ENCODE measurements at regions not wholly inside any gene's neighbourhood (a gene's known extent, or its start where the extent isn't known, plus 50 kb on each side); places are given as distances from the start of the nearest gene placed in this dataset.

DNA sequence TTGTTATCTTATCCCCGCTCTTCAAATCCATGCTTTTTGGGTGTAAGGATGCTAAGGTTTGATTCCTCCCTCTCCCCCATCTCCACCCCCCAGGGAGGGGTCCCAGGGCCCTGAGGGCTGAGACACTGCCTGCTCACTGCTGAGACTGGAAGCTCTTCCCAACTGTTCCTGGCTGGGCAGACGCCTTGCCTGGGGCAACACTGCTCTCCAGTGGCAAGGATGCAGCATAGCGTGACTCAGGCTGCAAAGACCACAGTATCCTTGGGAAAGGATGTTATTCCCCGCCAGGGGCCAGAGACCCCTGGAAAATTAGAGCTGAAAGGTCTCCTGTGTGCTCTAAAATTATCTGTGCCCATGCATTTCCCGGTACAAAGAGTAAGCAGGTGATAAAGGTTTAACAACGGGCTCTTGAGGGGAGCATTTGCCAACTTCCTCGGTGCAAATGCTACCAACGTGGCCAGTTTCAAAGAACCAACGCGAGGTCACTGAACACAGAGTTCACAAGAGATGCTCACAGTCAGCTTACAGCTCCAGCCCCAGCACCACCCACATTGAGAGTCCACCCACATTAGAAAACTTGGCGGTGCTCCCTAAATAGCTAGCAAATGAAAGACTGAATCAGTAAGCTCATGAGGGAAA is 271.9 kb downstream of the NSG2 start:
- peaks cover 0 to 3% (median 2%) of the 10 kb centered on the region in 3 donors for H3K4me1 Mint-ChIP-seq
- no peak overlapping the region for H3K27ac Mint-ChIP-seq
- H3K4me3 Mint-ChIP-seq = no peak overlapping the region
- DNase-seq (no peak), ATAC-seq (replicated peaks in 1 of 4) (no peak)
- ChIA-PET POLR2A (interaction anchor here in 1 of 2 donors (0.6 kb wide), 1 partner anchor 12 kb away, joined by 3 read pairs; no protein-coding TSS in a partner anchor), CTCF (no interaction called here)
- Histone ChIP-seq H3K27ac (ENCODE audit: low read length) (no peak overlapping the region), H3K4me1 (ENCODE audit: control insufficient read depth in 1 of 2, extremely low read depth in 1 of 2, insufficient read depth in 2 of 2, low read length in 2 of 2) (no peaks in the 10 kb centered on the region), H3K27me3 (replicated peaks in 1 of 2; ENCODE audit: control insufficient read depth in 2 of 2, extremely low read depth in 1 of 2, insufficient read depth in 2 of 2, low read length in 1 of 2) (peaks cover 2 to 47% of the 10 kb centered on the region in 2 experiments), H3K4me3 (ENCODE audit: control insufficient read depth in 1 of 2, extremely low read depth in 1 of 2, low read length in 1 of 2) (no peak overlapping the region), H3K9me3 (no peaks in the 10 kb centered on the region), H3K36me3 (ENCODE audit: control insufficient read depth in 2 of 2, extremely low read depth in 1 of 2, insufficient read depth in 1 of 2, low read length in 1 of 2) (no peaks in the 10 kb centered on the region)
- 8% methylated on average over 5 of the region's 11 CpGs for WGBS (ENCODE audit: insufficient coverage)
- H3K36me3 Mint-ChIP-seq = no peaks in the 10 kb centered on the region
- peaks cover 37 to 41% of the 10 kb centered on the region in 2 donors for H3K27me3 Mint-ChIP-seq
- no peaks in the 10 kb centered on the region for H3K9me3 Mint-ChIP-seq

DNA sequence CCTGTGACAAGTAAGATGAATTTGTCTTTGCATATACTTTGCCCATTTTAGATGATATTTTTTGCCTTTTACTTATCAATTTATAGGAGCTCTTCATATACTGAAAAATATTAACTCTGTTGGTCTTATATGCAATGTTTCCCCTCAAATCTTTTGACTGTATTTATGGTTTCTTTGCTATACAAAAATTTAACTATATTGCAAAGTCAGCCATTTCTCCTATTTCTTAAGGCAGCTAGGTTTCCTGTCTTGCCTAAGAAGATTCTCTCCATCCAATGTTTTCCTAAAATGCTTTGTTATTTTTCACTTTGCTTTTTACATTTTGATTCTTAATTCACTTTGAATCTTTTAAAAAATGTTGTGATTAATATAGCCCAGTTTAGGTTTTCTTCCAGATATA is 273.1 kb downstream of the NSG2 start:
- no peak overlapping the region for H3K4me3 Mint-ChIP-seq
- H3K9me3 Mint-ChIP-seq = no peaks in the 10 kb centered on the region
- DNase-seq = no peak
- H3K36me3 Mint-ChIP-seq = no peaks in the 10 kb centered on the region
- Histone ChIP-seq H3K27ac (ENCODE audit: low read length) (no peak overlapping the region), H3K27me3 (replicated peaks in 1 of 2; ENCODE audit: control insufficient read depth in 2 of 2, extremely low read depth in 1 of 2, insufficient read depth in 2 of 2, low read length in 1 of 2) (peaks cover 0 to 42% of the 10 kb centered on the region in 2 experiments), H3K4me1 (ENCODE audit: control insufficient read depth in 1 of 2, extremely low read depth in 1 of 2, insufficient read depth in 2 of 2, low read length in 2 of 2) (no peaks in the 10 kb centered on the region), H3K36me3 (ENCODE audit: control insufficient read depth in 2 of 2, extremely low read depth in 1 of 2, insufficient read depth in 1 of 2, low read length in 1 of 2) (no peaks in the 10 kb centered on the region), H3K9me3 (no peaks in the 10 kb centered on the region), H3K4me3 (ENCODE audit: control insufficient read depth in 1 of 2, extremely low read depth in 1 of 2, low read length in 1 of 2) (no peak overlapping the region)
- H3K27me3 Mint-ChIP-seq = peaks cover 34 to 36% of the 10 kb centered on the region in 2 donors
- H3K27ac Mint-ChIP-seq = no peak overlapping the region
- H3K4me1 Mint-ChIP-seq = no peaks in the 10 kb centered on the region
- ATAC-seq (replicated peaks in 1 of 4) = no peak
- ChIA-PET POLR2A (no interaction called here), CTCF (no interaction called here)

DNA sequence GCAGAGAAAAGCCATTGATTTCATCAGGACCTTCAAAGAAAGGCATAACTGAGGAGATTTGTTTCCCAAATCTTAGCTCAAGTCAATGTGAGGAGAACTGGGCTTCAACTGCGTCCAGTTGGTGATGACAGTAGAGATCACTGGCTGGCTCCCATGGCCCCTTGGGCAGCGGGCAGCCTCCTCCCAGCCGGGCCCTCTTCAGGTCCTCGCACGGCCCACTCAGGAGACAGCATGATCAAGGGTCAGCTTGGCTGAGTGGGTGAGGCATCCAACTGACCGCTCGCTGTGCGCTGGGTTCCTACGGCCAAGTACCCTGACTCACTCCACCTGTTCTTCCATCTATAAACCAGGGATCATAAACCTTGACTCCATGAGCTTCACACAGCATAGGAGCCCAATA is 274.0 kb downstream of the NSG2 start:
- CTCF ChIA-PET = no interaction called here
- ATAC-seq (replicated peaks in 1 of 4) (no peak), DNase-seq (no peak)
- no peak overlapping the region for H3K27ac ChIP-seq (ENCODE audit: low read length)
- Mint-ChIP-seq H3K36me3 (no peaks in the 10 kb centered on the region), H3K27me3 (peaks cover 28 to 40% of the 10 kb centered on the region in 2 donors), H3K27ac (no peak overlapping the region), H3K9me3 (no peaks in the 10 kb centered on the region), H3K4me3 (no peak overlapping the region), H3K4me1 (no peaks in the 10 kb centered on the region)
- no peaks in the 10 kb centered on the region for H3K36me3 ChIP-seq (ENCODE audit: control insufficient read depth in 2 of 2, extremely low read depth in 1 of 2, insufficient read depth in 1 of 2, low read length in 1 of 2)
- peaks cover 0 to 35% of the 10 kb centered on the region in 2 experiments for H3K27me3 ChIP-seq (replicated peaks in 1 of 2; ENCODE audit: control insufficient read depth in 2 of 2, extremely low read depth in 1 of 2, insufficient read depth in 2 of 2, low read length in 1 of 2)
- POLR2A ChIA-PET = no interaction called here
- WGBS (ENCODE audit: insufficient coverage) = 93% methylated on average over 8 of the region's 9 CpGs
- H3K9me3 ChIP-seq = no peaks in the 10 kb centered on the region
- no peak overlapping the region for H3K4me3 ChIP-seq (ENCODE audit: control insufficient read depth in 1 of 2, extremely low read depth in 1 of 2, low read length in 1 of 2)
- H3K4me1 ChIP-seq (ENCODE audit: control insufficient read depth in 1 of 2, extremely low read depth in 1 of 2, insufficient read depth in 2 of 2, low read length in 2 of 2) = no peaks in the 10 kb centered on the region

DNA sequence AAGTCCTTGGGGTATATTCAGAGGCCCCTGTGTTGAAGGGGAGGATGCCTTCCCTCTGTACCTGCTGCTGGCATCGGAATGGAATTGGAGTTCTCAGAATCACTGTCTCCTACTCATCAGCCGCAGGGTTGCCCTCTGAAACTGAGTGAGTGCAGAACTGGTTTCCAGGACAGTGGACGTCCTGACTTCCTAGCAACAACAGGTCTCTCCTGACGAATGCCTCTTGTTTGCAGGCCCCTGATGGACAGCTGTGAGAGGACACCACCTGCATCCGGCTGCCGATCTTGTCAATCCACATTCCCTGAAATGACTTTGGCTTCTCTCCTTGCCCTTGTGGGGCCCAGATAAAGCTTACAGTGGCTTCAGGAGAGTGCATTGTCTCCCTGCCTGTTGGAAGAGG is 274.5 kb downstream of the NSG2 start:
- peaks cover 27 to 37% of the 10 kb centered on the region in 2 donors for H3K27me3 Mint-ChIP-seq
- no peak overlapping the region for H3K27ac ChIP-seq (ENCODE audit: low read length)
- no peaks in the 10 kb centered on the region for H3K9me3 ChIP-seq
- no peaks in the 10 kb centered on the region for H3K36me3 Mint-ChIP-seq
- no peaks in the 10 kb centered on the region for H3K9me3 Mint-ChIP-seq
- DNase-seq = no peak
- H3K27ac Mint-ChIP-seq = no peak overlapping the region
- 76% methylated on average over 6 of the region's 6 CpGs for WGBS (ENCODE audit: insufficient coverage)
- H3K4me1 ChIP-seq (ENCODE audit: control insufficient read depth in 1 of 2, extremely low read depth in 1 of 2, insufficient read depth in 2 of 2, low read length in 2 of 2) = no peaks in the 10 kb centered on the region
- no peaks in the 10 kb centered on the region for H3K4me1 Mint-ChIP-seq
- ATAC-seq (replicated peaks in 1 of 4) = no peak
- ChIA-PET CTCF (no interaction called here), POLR2A (no interaction called here)
- H3K4me3 ChIP-seq (ENCODE audit: control insufficient read depth in 1 of 2, extremely low read depth in 1 of 2, low read length in 1 of 2) = no peak overlapping the region
- H3K27me3 ChIP-seq (replicated peaks in 1 of 2; ENCODE audit: control insufficient read depth in 2 of 2, extremely low read depth in 1 of 2, insufficient read depth in 2 of 2, low read length in 1 of 2) = peaks cover 0 to 34% of the 10 kb centered on the region in 2 experiments
- H3K36me3 ChIP-seq (ENCODE audit: control insufficient read depth in 2 of 2, extremely low read depth in 1 of 2, insufficient read depth in 1 of 2, low read length in 1 of 2) = no peaks in the 10 kb centered on the region
- no peak overlapping the region for H3K4me3 Mint-ChIP-seq

DNA sequence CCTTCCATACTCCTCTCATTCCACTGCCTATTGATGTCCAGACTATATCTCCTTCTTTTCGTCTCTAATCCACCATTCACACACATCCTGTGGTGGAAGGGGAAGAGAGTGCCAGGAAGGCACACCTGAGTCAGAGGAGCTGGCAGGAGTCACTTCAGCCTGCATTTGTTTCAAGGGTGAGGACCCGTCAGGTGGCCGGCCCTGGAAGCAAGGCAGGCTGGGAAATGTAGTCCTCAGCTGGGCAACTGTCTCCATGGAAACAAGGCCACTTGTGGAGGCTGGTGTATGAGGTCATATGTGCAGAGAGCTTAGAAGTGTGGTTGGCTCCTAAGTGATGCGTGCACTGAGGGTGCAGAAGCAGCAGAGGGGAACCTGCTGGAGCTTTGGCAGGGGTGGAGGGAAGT is 278.4 kb downstream of the NSG2 start:
- no peaks in the 10 kb centered on the region for H3K36me3 Mint-ChIP-seq
- DNase-seq (no peak), ATAC-seq (replicated peaks in 1 of 4) (no peak)
- Histone ChIP-seq H3K4me1 (ENCODE audit: control insufficient read depth in 1 of 2, extremely low read depth in 1 of 2, insufficient read depth in 2 of 2, low read length in 2 of 2) (no peaks in the 10 kb centered on the region), H3K27ac (ENCODE audit: low read length) (no peak overlapping the region), H3K4me3 (ENCODE audit: control insufficient read depth in 1 of 2, extremely low read depth in 1 of 2, low read length in 1 of 2) (no peak overlapping the region), H3K9me3 (no peaks in the 10 kb centered on the region), H3K36me3 (ENCODE audit: control insufficient read depth in 2 of 2, extremely low read depth in 1 of 2, insufficient read depth in 1 of 2, low read length in 1 of 2) (no peaks in the 10 kb centered on the region), H3K27me3 (replicated peaks in 1 of 2; ENCODE audit: control insufficient read depth in 2 of 2, extremely low read depth in 1 of 2, insufficient read depth in 2 of 2, low read length in 1 of 2) (peaks cover 0 to 37% of the 10 kb centered on the region in 2 experiments)
- H3K4me1 Mint-ChIP-seq = no peaks in the 10 kb centered on the region
- H3K4me3 Mint-ChIP-seq = no peak overlapping the region
- POLR2A ChIA-PET = no interaction called here
- no peak overlapping the region for H3K27ac Mint-ChIP-seq
- 4% methylated on average over 3 of the region's 4 CpGs for WGBS (ENCODE audit: insufficient coverage)
- CTCF ChIA-PET = interaction anchor here in 1 of 2 donors (0.7 kb wide), 1 partner anchor 12 kb away, joined by 3 read pairs; no protein-coding TSS in a partner anchor
- no peaks in the 10 kb centered on the region for H3K9me3 Mint-ChIP-seq
- H3K27me3 Mint-ChIP-seq = peaks cover 25 to 26% of the 10 kb centered on the region in 2 donors

DNA sequence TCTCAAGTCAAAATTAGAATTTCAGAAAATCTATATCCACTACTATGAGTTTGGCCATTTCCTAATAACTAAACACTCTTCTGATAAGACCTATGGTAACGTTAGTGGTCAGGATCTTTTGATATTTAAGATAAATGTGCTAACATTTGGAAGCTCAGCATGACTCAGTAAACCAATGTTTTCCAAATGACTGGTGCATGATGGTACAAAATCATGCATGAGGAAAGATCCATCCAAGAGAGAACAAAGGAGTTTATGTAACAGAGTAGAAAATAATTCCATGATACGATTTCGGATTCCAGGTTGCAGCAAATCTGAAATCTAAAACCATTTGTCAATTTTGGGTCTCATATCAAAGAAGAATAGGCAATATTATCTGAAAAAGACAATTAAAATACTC is 279.2 kb downstream of the NSG2 start:
- Histone ChIP-seq H3K4me3 (ENCODE audit: control insufficient read depth in 1 of 2, extremely low read depth in 1 of 2, low read length in 1 of 2) (no peak overlapping the region), H3K27ac (ENCODE audit: low read length) (no peak overlapping the region), H3K36me3 (ENCODE audit: control insufficient read depth in 2 of 2, extremely low read depth in 1 of 2, insufficient read depth in 1 of 2, low read length in 1 of 2) (no peaks in the 10 kb centered on the region), H3K27me3 (replicated peaks in 1 of 2; ENCODE audit: control insufficient read depth in 2 of 2, extremely low read depth in 1 of 2, insufficient read depth in 2 of 2, low read length in 1 of 2) (peaks cover 0 to 37% of the 10 kb centered on the region in 2 experiments), H3K4me1 (ENCODE audit: control insufficient read depth in 1 of 2, extremely low read depth in 1 of 2, insufficient read depth in 2 of 2, low read length in 2 of 2) (no peaks in the 10 kb centered on the region), H3K9me3 (no peaks in the 10 kb centered on the region)
- WGBS (ENCODE audit: insufficient coverage) = no CpG with 5 or more reads among the region's 3 CpGs
- H3K27me3 Mint-ChIP-seq = peaks cover 28% of the 10 kb centered on the region in 2 donors
- H3K4me3 Mint-ChIP-seq = no peak overlapping the region
- POLR2A ChIA-PET = no interaction called here
- ATAC-seq (replicated peaks in 1 of 4) = no peak
- H3K4me1 Mint-ChIP-seq = no peaks in the 10 kb centered on the region
- H3K36me3 Mint-ChIP-seq = no peaks in the 10 kb centered on the region
- CTCF ChIA-PET = no interaction called here
- no peak overlapping the region for H3K27ac Mint-ChIP-seq
- H3K9me3 Mint-ChIP-seq = no peaks in the 10 kb centered on the region
- no peak for DNase-seq

DNA sequence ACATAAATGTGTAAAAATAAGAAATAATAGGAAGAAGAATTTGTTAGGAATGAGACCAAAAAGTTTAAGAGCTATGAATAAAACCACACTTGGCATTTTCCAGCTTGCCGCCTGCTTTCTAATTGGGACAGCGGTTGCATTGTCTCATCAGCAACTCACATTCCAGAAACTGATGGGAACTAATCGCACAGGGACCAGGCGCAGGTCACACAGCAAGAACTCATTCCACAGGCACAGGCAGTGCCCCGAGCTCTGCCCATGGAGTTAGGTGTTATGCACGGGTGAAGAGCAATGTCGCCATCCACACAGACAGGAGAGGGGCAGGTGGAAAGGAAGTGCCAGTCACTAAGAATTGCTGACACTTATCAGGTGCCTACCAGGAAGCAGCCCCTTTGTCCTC is 279.9 kb downstream of the NSG2 start:
- no peak for ATAC-seq (replicated peaks in 1 of 4)
- 70% methylated on average over 7 of the region's 7 CpGs for WGBS (ENCODE audit: insufficient coverage)
- CTCF ChIA-PET = no interaction called here

More for the DNA sequence above, 279.9 kb downstream of the NSG2 start:
- Histone ChIP-seq H3K27ac (ENCODE audit: low read length) (no peak overlapping the region), H3K4me3 (ENCODE audit: control insufficient read depth in 1 of 2, extremely low read depth in 1 of 2, low read length in 1 of 2) (no peak overlapping the region), H3K4me1 (ENCODE audit: control insufficient read depth in 1 of 2, extremely low read depth in 1 of 2, insufficient read depth in 2 of 2, low read length in 2 of 2) (no peaks in the 10 kb centered on the region), H3K36me3 (ENCODE audit: control insufficient read depth in 2 of 2, extremely low read depth in 1 of 2, insufficient read depth in 1 of 2, low read length in 1 of 2) (no peaks in the 10 kb centered on the region), H3K9me3 (no peaks in the 10 kb centered on the region), H3K27me3 (replicated peaks in 1 of 2; ENCODE audit: control insufficient read depth in 2 of 2, extremely low read depth in 1 of 2, insufficient read depth in 2 of 2, low read length in 1 of 2) (peaks cover 0 to 32% of the 10 kb centered on the region in 2 experiments)
- no peaks in the 10 kb centered on the region for H3K36me3 Mint-ChIP-seq
- peaks cover 31 to 35% of the 10 kb centered on the region in 2 donors for H3K27me3 Mint-ChIP-seq
- POLR2A ChIA-PET = no interaction called here
- no peak overlapping the region for H3K27ac Mint-ChIP-seq
- H3K4me3 Mint-ChIP-seq = no peak overlapping the region
- H3K9me3 Mint-ChIP-seq = no peaks in the 10 kb centered on the region
- H3K4me1 Mint-ChIP-seq = no peaks in the 10 kb centered on the region
- no peak for DNase-seq

Data from T-cell (primary cell).